SK-N-SH (cell line): ENCODE measurements at regions not wholly inside any gene's neighbourhood (a gene's known extent, or its start where the extent isn't known, plus 50 kb on each side); places are given as distances from the start of the nearest gene placed in this dataset.

ENCODE experiments used
- CTCF ChIA-PET: fragments of 300-600, 350-600 bp; formaldehyde crosslinking; extraction: SDS; loops from one replicate; lab custom pipeline; 2021; lab: Yijun Ruan, JAX
- POLR2A ChIA-PET: fragments of 350-600 bp; sonication (Branson Sonifier 250); formaldehyde crosslinking; extraction: SDS; loops from one replicate; lab custom pipeline; 2020; ENCODE audit warnings: antibody characterized with exemption, inconsistent platforms; lab: Yijun Ruan, JAX
- DNase-seq: peaks from one replicate; pipeline ENCODE4 v3.0.0; 2012
- H2AFZ ChIP-seq: fragments of 200-600 bp; sonication (generic); 2 replicates; pipeline ENCODE4 v1.8.1; 2016; ENCODE audit warnings: antibody characterized with exemption, mild to moderate bottlenecking, low read depth
- H3F3A ChIP-seq: fragments of 200-600 bp; sonication (generic); replicated peaks from 2 replicates; pipeline ENCODE3; 2016; ENCODE audit warnings: antibody characterized with exemption, mild to moderate bottlenecking; ENCODE audit not compliant: insufficient read depth
- H3K27ac ChIP-seq, 2 experiments: fragments of 200-500 bp in 1 of 2; fragments of 200-600 bp in 1 of 2; sonication (Bioruptor generic) in 1 of 2; sonication (generic), shearing (Covaris generic) in 1 of 2; 2 replicates each; pipeline versions ENCODE4 v1.5.1 to v1.6.1; 2014 to 2016; ENCODE audit warnings: low read depth in 2 of 2, inconsistent platforms in 1 of 2, low read length in 1 of 2, mild to moderate bottlenecking in 1 of 2, mixed read lengths in 1 of 2
- H3K27me3 ChIP-seq: fragments of 200-600 bp; sonication (generic), shearing (Covaris generic); 2 replicates; pipeline ENCODE4 v1.6.1; 2016; ENCODE audit warnings: mixed run types; ENCODE audit not compliant: insufficient read depth
- H3K36me3 ChIP-seq, 2 experiments: fragments of 200-500 bp in 1 of 2; fragments of 200-600 bp in 1 of 2; sonication (Bioruptor generic) in 1 of 2; sonication (generic) in 1 of 2; replicated peaks in 1 of 2; 2 replicates each; pipeline versions ENCODE3 to v1.5.1; 2014 to 2016; ENCODE audit warnings: low read length in 1 of 2, mild to moderate bottlenecking in 1 of 2; ENCODE audit not compliant: insufficient read depth in 2 of 2, control insufficient read depth in 1 of 2
- H3K4me1 ChIP-seq, 2 experiments: fragments of 200-500 bp in 1 of 2; fragments of 200-600 bp in 1 of 2; sonication (Bioruptor generic) in 1 of 2; sonication (generic), shearing (Covaris generic) in 1 of 2; 2 replicates each; pipeline versions ENCODE4 v1.5.1 to v1.6.1; 2014 to 2016; ENCODE audit warnings: low read depth in 1 of 2, low read length in 1 of 2, mixed run types in 1 of 2; ENCODE audit not compliant: insufficient read depth in 2 of 2, control insufficient read depth in 1 of 2
- H3K4me2 ChIP-seq: fragments of 200-600 bp; sonication (generic), shearing (Covaris generic); 2 replicates; pipeline ENCODE4 v1.6.1; 2017; ENCODE audit warnings: mixed run types
- H3K4me3 ChIP-seq, 2 experiments: fragments of 200-500 bp in 1 of 2; fragments of 200-600 bp in 1 of 2; sonication (Bioruptor generic) in 1 of 2; sonication (generic), shearing (Covaris generic) in 1 of 2; 2 replicates each; pipeline versions ENCODE4 v1.5.1 to v1.8.1; 2014 to 2016; ENCODE audit warnings: low read depth in 2 of 2, inconsistent platforms in 1 of 2, low read length in 1 of 2, mild to moderate bottlenecking in 1 of 2, mixed read lengths in 1 of 2, moderate library complexity in 1 of 2
- H3K79me2 ChIP-seq: fragments of 200-600 bp; sonication (generic); 2 replicates; pipeline ENCODE4 v1.8.1; 2017; ENCODE audit warnings: mild to moderate bottlenecking; ENCODE audit not compliant: insufficient read depth
- H3K9ac ChIP-seq: fragments of 200-600 bp; sonication (generic); 2 replicates; pipeline ENCODE4 v1.6.1; 2017; ENCODE audit warnings: mixed run types
- H3K9me2 ChIP-seq: fragments of 200-600 bp; sonication (generic); 2 replicates; pipeline ENCODE4 v1.6.1; 2017; ENCODE audit warnings: mixed run types
- H3K9me3 ChIP-seq: fragments of 200-600 bp; sonication (generic); 2 replicates; pipeline ENCODE4 v1.6.1; 2017; ENCODE audit warnings: mixed run types, mild to moderate bottlenecking, moderate library complexity
- H4K20me1 ChIP-seq: fragments of 200-600 bp; sonication (generic); 2 replicates; pipeline ENCODE4 v1.6.1; 2017; ENCODE audit warnings: mild to moderate bottlenecking, mixed run types; ENCODE audit not compliant: insufficient read depth
- CHD2 ChIP-seq: fragments of 150-350 bp; IDR thresholded peaks from 2 replicates; pipeline ENCODE4 v1.6.1; 2018; ENCODE audit warnings: low read length; ENCODE audit not compliant: partially characterized antibody
- EZH2phosphoT487 ChIP-seq: fragments of 200-600 bp; sonication (generic); IDR thresholded peaks from 2 replicates; pipeline ENCODE4 v1.6.1; 2017; ENCODE audit warnings: low read depth, mixed run types, mild to moderate bottlenecking, antibody characterized with exemption, moderate library complexity, borderline replicate concordance
- GATA2 ChIP-seq: sonication (generic); formaldehyde crosslinking; IDR thresholded peaks from 2 replicates; pipeline ENCODE4 v1.5.0; 2020; ENCODE audit warnings: mild to moderate bottlenecking, missing genetic modification reagents
- JUND ChIP-seq: IDR thresholded peaks from 2 replicates; pipeline ENCODE4 v1.4.0; 2012
- NFIC ChIP-seq: IDR thresholded peaks from 2 replicates; pipeline ENCODE4 v1.4.0; 2012; ENCODE audit warnings: borderline replicate concordance
- POLR2AphosphoS5 ChIP-seq: IDR thresholded peaks from 2 replicates; pipeline ENCODE4 v1.6.1; 2012; ENCODE audit warnings: low read depth, low read length
- RAD21 ChIP-seq: IDR thresholded peaks from 2 replicates; pipeline ENCODE4 v1.6.1; 2012; ENCODE audit warnings: mild to moderate bottlenecking, low read length
- RCOR1 ChIP-seq: fragments of 150-350 bp; IDR thresholded peaks from 2 replicates; pipeline ENCODE4 v1.6.1; 2017; ENCODE audit warnings: antibody characterized with exemption, low read length
- RXRA ChIP-seq: IDR thresholded peaks from 2 replicates; pipeline ENCODE4 v1.4.0; 2012; ENCODE audit warnings: low read depth, mild to moderate bottlenecking, borderline replicate concordance
- SIN3A ChIP-seq: IDR thresholded peaks from 2 replicates; pipeline ENCODE4 v1.6.1; 2012; ENCODE audit warnings: low read depth, mild to moderate bottlenecking, low read length, moderate library complexity, borderline replicate concordance
- TAF1 ChIP-seq: IDR thresholded peaks from 2 replicates; pipeline ENCODE4 v1.6.1; 2012; ENCODE audit warnings: low read depth, mild to moderate bottlenecking, low read length, moderate library complexity, borderline replicate concordance
- TEAD4 ChIP-seq: IDR thresholded peaks from 2 replicates; pipeline ENCODE4 v1.4.0; 2012; ENCODE audit warnings: mild to moderate bottlenecking, borderline replicate concordance; ENCODE audit not compliant: insufficient read depth
- WGBS: methylation state at CpG from one replicate; pipeline ENCODE4 v1.1.6; 2017; ENCODE audit warnings: low lambda C conversion rate; 5-methylcytosine and 5-hydroxymethylcytosine counted together
- TF ChIP-seq, protein P1 (sequence below): IDR thresholded peaks from 2 replicates; pipeline ENCODE4; 2012
- TF ChIP-seq, protein P2 (sequence below): IDR thresholded peaks from 2 replicates; pipeline ENCODE4 v1.6.1; 2012; ENCODE audit warnings: mild to moderate bottlenecking, low read depth, low read length, moderate library complexity
- TF ChIP-seq, protein P3 (sequence below): IDR thresholded peaks from 2 replicates; pipeline ENCODE4 v1.4.0; 2012; ENCODE audit warnings: low read depth, borderline replicate concordance
- TF ChIP-seq, protein P4 (sequence below): fragments of 150-350 bp; IDR thresholded peaks from 2 replicates; pipeline ENCODE4 v1.6.1; 2017; ENCODE audit warnings: antibody characterized with exemption, low read length, low read depth, borderline replicate concordance
- TF ChIP-seq, protein P5 (sequence below): IDR thresholded peaks from 2 replicates; pipeline ENCODE4 v1.4.0; 2012; ENCODE audit warnings: low read depth

DNA sequence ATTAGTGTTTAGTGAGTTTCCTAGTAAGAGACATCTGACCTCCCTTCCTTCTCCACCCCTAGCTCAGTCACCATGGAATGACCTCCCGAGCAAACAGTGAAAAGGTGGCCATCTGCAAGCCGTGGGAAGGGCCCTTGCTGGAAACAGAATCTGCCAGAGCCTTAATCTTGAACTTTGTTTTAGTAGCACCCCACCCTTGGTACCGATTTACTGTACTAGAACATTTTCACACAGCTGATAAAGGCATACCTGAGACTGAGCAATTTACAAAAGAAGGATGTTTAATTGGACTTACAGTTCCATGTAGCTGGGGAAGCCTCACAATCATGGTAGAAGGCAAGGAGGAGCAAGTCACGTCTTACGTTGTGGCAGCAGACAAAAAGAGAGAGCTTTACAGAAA lies 655.8 kb downstream of the TSN start:
- no peaks in the 10 kb centered on the region for H3K27me3 ChIP-seq
- no peak overlapping the region for H2AFZ ChIP-seq
- no peak overlapping the region for H3K27ac ChIP-seq
- H3K36me3 ChIP-seq = no peaks in the 10 kb centered on the region
- H3F3A ChIP-seq = no peaks in the 10 kb centered on the region
- no peaks in the 10 kb centered on the region for H3K9me2 ChIP-seq
- no peaks in the 10 kb centered on the region for H3K79me2 ChIP-seq
- 29% methylated on average over 5 of the region's 5 CpGs for WGBS
- no peak for TF ChIP-seq TEAD4
- no peak for TF ChIP-seq JUND
- no peak for TF ChIP-seq POLR2AphosphoS5
- no peak for TF ChIP-seq TAF1
- TF ChIP-seq, protein P1, sequence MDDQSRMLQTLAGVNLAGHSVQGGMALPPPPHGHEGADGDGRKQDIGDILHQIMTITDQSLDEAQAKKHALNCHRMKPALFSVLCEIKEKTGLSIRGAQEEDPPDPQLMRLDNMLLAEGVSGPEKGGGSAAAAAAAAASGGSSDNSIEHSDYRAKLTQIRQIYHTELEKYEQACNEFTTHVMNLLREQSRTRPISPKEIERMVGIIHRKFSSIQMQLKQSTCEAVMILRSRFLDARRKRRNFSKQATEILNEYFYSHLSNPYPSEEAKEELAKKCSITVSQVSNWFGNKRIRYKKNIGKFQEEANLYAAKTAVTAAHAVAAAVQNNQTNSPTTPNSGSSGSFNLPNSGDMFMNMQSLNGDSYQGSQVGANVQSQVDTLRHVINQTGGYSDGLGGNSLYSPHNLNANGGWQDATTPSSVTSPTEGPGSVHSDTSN = no peak
- no peak for TF ChIP-seq SIN3A
- TF ChIP-seq RAD21 = no peak
- no peak for TF ChIP-seq GATA2
- TF ChIP-seq, protein P2, sequence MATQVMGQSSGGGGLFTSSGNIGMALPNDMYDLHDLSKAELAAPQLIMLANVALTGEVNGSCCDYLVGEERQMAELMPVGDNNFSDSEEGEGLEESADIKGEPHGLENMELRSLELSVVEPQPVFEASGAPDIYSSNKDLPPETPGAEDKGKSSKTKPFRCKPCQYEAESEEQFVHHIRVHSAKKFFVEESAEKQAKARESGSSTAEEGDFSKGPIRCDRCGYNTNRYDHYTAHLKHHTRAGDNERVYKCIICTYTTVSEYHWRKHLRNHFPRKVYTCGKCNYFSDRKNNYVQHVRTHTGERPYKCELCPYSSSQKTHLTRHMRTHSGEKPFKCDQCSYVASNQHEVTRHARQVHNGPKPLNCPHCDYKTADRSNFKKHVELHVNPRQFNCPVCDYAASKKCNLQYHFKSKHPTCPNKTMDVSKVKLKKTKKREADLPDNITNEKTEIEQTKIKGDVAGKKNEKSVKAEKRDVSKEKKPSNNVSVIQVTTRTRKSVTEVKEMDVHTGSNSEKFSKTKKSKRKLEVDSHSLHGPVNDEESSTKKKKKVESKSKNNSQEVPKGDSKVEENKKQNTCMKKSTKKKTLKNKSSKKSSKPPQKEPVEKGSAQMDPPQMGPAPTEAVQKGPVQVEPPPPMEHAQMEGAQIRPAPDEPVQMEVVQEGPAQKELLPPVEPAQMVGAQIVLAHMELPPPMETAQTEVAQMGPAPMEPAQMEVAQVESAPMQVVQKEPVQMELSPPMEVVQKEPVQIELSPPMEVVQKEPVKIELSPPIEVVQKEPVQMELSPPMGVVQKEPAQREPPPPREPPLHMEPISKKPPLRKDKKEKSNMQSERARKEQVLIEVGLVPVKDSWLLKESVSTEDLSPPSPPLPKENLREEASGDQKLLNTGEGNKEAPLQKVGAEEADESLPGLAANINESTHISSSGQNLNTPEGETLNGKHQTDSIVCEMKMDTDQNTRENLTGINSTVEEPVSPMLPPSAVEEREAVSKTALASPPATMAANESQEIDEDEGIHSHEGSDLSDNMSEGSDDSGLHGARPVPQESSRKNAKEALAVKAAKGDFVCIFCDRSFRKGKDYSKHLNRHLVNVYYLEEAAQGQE = no peak
- TF ChIP-seq, protein P3, sequence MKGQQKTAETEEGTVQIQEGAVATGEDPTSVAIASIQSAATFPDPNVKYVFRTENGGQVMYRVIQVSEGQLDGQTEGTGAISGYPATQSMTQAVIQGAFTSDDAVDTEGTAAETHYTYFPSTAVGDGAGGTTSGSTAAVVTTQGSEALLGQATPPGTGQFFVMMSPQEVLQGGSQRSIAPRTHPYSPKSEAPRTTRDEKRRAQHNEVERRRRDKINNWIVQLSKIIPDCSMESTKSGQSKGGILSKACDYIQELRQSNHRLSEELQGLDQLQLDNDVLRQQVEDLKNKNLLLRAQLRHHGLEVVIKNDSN = no peak
- no peak for TF ChIP-seq CHD2
- TF ChIP-seq, protein P4, sequence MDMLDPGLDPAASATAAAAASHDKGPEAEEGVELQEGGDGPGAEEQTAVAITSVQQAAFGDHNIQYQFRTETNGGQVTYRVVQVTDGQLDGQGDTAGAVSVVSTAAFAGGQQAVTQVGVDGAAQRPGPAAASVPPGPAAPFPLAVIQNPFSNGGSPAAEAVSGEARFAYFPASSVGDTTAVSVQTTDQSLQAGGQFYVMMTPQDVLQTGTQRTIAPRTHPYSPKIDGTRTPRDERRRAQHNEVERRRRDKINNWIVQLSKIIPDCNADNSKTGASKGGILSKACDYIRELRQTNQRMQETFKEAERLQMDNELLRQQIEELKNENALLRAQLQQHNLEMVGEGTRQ = no peak
- TF ChIP-seq, protein P5, sequence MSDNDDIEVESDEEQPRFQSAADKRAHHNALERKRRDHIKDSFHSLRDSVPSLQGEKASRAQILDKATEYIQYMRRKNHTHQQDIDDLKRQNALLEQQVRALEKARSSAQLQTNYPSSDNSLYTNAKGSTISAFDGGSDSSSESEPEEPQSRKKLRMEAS = no peak
- TF ChIP-seq RCOR1 = no peak
- no peak for TF ChIP-seq EZH2phosphoT487
- no peak for TF ChIP-seq RXRA
- TF ChIP-seq NFIC = no peak
- DNase-seq = no peak
- 0 out of 2 replicates have a peak, but pooled peaks cover 6% of the 10 kb centered on the region for H3K9me3 ChIP-seq
- ChIA-PET POLR2A (no interaction called here), CTCF (no interaction called here)
- no peak overlapping the region for H3K4me3 ChIP-seq
- H3K4me1 ChIP-seq = no peaks in the 10 kb centered on the region
- no peak overlapping the region for H3K9ac ChIP-seq
- H3K4me2 ChIP-seq = no peak overlapping the region
- no peaks in the 10 kb centered on the region for H4K20me1 ChIP-seq
